Activated CD4-positive, alpha-beta T cell treated with anti-CD3 and anti-CD28 coated beads, Interleukin-2, amount 50 U/mL, for 4 hours (primary cell): ENCODE measurements at regions not wholly inside any gene's neighbourhood (a gene's known extent, or its start where the extent isn't known, plus 50 kb on each side); places are given as distances from the start of the nearest gene placed in this dataset.

ENCODE experiments used
- DNase-seq, 2 experiments: peaks; one replicate each; pipeline ENCODE4 v3.0.0-alpha.2; 2020

GRCh38 chr9:84592918-84593317, 76.6 kb upstream of the NTRK2 start:
- no peak for DNase-seq

- DNase-seq = no peak
Measured at GRCh38 chr9:84593352-84593751, 76.2 kb upstream of the NTRK2 start.

GRCh38 chr9:84597131-84597530, 72.4 kb upstream of the NTRK2 start:
- DNase-seq = no peak

GRCh38 chr9:84598921-84599636, 70.5 kb upstream of the NTRK2 start:
- DNase-seq = no peak

- DNase-seq = no peak
Measured at GRCh38 chr9:84600739-84601138, 68.8 kb upstream of the NTRK2 start.

GRCh38 chr9:84604223-84604622, 65.3 kb upstream of the NTRK2 start:
- no peak for DNase-seq

- no peak for DNase-seq
Measured at GRCh38 chr9:84609779-84610178, 59.8 kb upstream of the NTRK2 start.

- DNase-seq = no peak
Measured at GRCh38 chr9:84613431-84613830, 56.1 kb upstream of the NTRK2 start.

GRCh38 chr9:84615544-84615943, 54.0 kb upstream of the NTRK2 start:
- DNase-seq = no peak

- no peak for DNase-seq
Measured at GRCh38 chr9:84617411-84618029, 52.0 kb upstream of the NTRK2 start.
